HG03520 (cell line): ENCODE measurements at regions not wholly inside any gene's neighbourhood (a gene's known extent, or its start where the extent isn't known, plus 50 kb on each side); places are given as distances from the start of the nearest gene placed in this dataset.

Source experiments
- ATAC-seq: cut with Tn5 transposase; IDR thresholded peaks from one replicate; pipeline ENCODE4 v1.9.1; 2021; ENCODE audit warnings: mild to moderate bottlenecking, moderate library complexity; ENCODE audit not compliant: unreplicated experiment

- no peak for ATAC-seq
Measured at GRCh38 chr4:155523358-155523757, 143.3 kb upstream of the GUCY1A1 start.

DNA sequence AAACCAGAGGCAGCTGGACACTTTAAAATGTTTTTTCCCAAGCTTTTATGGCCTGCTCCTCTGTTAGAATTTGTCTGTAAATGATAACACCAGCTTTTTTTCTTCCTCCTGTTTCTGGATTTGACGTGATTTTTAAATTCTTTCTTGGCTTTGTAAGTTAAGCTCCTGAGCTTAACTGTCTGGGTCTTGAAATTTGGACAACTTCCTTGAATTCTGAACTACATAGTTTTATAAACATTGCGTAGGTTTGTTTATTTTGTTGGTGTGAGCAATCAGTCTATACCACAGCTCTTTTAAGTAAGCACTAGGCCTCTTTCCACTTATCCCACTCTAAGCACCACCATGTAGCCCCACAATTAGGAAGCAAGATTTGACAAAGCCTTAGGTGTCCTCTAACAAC, 144.4 kb upstream of the GUCY1A1 start:
- no peak for ATAC-seq

DNA sequence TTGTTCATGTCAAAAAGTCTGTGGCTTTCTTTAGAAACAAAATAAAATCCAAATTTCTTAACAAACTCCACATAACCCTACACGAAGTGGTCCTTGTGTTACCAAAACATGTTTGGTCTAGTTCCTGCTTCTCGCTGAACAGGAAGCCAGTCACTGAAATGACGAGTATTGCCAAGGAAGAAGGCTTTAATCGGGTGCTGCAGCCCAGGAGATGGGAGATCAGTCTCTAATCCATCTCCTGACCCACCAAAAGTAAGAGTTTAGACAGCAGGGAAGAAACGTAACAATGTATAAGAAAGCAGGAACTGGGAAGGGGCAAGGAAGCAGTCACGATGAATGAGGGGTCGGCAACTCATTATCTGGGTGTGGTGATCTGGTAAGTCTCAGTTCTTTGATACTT, 144.6 kb upstream of the MAP9 start:
- no peak for ATAC-seq

DNA sequence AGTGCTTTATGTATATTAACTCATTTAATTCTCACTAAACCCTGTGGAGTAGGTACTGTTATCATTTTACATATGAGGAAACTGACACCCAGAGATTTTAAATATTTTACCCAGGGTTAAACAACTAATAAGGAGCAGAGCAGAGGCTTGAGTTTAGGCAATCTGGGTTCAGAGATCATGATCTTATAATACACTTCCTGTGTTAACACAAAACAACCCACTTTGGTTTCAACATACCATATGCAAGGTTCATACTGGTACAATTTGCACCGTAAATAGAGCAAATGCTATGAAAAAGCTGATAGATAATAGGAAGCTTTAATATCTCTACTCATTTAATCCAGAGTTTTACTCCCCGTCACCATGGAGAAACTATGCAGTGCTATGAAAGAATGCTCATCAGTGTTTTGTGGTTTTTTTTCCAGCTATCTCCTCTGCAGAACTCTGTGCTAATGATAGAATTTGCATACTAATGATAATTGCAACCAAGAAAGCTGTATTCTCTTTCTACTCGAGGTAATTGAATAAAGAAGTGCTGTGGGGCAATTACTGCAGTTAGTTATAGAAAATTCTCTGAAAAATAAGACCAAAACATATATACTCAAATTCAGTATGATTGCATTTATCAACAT, 138.8 kb upstream of the MAP9 start:
- no peak for ATAC-seq

DNA sequence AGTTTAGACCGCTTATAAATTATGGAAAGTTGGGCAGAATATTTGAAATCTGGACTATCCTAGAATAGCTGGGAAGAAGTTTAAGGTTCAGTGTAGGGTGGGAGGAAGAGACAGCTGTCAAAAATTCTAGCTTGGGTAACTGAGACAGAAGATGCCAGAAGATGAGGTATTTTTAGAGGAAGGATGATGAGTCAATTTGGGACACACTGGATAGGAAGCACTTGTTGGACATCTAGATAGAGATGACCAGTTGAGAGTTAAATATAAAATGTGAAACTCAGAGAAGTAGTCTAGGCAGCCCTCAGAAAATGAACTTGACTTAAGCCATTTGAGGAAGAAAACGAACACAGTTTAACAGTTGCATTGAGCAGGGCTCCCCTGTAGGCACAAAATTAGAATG, 137.9 kb upstream of the MAP9 start:
- no peak for ATAC-seq

DNA sequence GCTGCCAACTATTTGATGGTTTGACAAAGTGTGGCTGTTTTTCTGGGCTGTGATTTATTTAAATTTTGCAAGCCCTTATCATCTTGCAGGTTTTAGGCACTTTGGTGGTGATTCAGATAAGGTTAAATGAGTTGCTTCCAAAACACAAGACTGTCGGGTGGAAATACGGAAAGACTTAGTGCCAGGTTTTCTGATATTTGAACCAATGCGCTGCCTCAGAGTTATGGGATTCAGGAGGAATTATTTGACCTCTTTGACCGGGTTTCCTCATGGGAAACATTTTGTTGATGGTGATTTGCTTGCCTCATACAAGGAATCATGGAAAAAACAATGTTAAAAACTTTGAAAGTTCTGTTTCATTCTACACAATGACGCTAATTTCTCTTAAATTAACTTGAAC, 136.1 kb upstream of the MAP9 start:
- ATAC-seq, result no peak

DNA sequence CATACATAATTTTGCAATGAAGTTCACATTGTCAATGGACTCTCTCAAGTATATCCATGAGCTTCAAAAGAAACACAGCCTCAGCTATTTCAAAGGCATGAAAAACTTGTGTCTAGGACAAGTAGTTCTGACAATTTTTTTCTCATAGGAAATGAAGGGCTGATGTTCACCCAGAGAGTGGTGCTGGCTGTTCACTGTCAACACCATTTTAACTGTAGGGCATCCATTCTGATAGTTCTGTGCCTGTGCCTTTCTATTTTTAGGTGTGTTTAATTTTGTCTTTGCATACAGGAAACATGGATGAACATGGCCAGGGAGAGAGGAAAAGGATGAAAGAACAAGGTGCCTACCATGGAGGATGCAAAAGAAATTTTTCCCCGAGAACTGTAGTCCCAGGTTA, 135.3 kb upstream of the MAP9 start:
- no peak for ATAC-seq

DNA sequence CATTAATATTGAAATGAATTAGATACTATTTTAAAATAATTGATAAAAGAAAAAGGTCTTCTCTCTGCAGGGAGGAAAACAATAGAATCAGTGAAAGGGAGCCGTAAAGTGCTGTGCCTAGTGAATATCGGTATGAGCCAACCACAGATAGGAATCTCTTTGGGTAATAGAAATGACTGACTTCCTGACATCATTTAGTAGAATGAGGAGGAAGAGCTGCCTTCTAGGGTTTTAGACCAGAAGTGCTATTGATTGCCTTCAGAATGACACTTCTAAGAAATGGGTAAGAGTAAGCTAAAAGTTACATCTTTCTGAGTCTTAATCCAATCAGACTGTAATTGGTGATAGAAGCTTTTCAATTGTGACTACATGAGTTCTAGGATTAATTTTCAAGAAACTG, 134.0 kb upstream of the MAP9 start:
- ATAC-seq, result no peak

DNA sequence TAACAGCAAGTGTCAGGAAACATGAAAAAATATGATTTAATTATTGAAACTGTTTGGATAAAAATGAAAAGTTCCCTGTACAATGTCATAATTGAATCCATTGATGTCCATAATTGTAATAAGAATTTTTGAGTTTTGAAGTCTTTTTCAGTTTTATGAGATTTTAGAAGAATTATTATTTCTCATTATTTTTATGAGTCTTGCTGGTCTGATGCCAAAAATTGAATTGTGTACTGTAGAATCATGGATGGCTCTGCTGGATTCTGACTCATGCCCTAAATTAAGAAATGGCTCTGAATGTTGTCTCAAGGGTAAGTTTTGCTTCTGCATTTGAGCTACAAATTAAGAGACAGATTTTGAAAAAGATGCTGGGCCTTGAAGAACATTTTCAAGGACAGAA, 132.8 kb upstream of the MAP9 start:
- ATAC-seq, result no peak

- no peak for ATAC-seq
Measured at GRCh38 chr4:155506745-155507144, 130.0 kb upstream of the MAP9 start.

DNA sequence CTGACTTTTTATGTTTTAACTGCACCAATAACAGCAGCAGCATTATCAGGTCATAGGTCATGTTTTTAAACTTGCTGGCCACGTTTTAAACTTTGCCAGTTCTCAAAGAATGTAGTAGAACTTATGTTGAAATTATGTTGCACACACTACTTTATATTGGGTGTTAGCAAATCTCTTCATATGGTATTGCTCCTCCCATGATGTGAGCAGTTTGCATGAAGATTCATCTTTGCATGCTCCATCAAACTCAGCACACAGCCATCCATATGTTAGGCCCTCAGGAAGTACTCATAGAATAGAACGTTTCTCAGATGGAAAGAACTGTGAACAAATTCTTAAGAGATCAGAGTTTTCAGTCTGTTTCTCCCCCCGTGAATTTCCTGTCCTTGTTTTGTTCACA, 128.6 kb upstream of the MAP9 start:
- no peak for ATAC-seq

DNA sequence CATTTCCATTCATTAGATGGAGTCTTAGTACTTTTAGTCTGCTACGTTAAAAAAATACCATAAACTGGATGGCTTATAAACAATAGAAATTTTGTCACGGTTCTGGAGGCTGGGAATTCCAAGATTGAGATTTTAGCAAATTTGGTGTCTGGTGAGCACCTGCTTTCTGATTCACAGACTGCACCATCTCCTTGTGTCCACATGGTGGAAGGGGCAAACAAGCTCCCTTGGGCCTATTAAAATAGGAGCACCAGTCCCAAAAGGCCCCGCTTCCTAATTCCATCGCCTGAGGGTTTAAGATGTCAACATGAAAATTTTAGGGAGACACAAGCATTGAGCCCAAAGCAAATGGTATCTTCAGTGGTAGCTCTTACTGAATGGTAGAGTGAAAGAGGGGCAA, 120.5 kb upstream of the MAP9 start:
- no peak for ATAC-seq

GRCh38 chr4:155496294-155496626, 119.5 kb upstream of the MAP9 start:
- no peak for ATAC-seq

DNA sequence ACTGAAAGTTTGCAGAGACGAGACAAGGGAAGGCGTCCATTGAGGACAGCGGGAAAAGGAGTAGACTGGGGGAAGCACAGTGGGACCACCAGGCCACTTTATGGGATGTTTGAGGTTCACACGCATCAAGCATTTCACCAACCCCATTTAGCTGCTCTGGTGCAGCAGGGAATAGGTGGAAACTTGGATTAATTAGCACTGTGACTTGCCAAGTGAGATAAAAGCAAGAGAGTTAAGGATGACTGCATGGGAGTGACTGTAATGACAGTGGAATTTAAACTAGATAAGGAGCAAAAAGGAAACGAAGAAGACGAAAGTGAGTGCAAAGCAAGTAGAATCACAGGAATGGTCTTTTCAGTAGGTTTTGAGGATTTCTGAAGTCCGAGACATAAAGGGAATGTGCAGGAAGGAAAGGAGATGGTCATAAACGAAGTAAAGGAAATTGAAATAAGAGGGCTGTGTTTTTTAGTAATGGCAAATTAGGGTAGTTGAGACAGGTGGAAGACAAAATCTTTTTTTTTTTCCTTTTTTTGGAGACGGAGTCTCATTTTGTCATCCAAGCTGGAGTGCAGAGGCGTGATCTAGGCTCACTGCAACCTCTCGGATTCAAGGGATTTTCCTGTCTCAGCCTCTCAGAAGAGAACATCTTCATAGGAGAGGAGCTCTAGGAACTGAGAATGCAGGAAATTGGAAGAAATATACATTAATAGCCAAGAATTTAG, 119.0 kb upstream of the MAP9 start:
- ATAC-seq, result no peak

DNA sequence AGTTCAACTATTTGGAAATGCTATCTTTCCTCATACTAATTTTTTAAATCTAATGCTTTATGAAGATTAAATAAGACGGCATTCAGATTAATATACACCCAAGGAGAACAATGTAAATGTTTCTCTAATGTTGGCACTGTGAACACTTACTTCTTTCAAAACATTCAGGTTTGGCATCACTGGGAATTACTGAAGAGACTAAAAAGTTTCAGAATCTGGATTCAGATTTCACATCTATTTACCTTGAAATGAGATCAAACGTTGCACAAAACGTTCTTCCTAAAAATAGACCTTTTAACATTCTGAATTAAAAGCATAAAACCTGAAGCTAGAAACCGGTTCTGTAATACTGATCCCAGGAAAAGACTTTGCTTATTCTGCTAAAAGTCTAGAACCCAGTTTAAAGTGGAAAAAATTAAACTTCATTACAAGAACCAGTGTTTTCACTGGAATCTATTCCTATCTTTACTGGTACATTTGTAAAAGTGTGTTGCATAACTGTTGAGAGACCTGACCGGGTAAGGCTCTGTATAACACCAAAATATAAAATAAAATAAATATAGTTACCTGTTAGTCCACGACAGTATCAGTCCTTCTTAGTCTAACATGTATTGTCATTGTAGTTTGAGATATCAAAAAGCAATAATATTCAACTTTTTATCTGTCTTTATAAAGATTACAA, 117.4 kb upstream of the MAP9 start:
- ATAC-seq, result no peak

DNA sequence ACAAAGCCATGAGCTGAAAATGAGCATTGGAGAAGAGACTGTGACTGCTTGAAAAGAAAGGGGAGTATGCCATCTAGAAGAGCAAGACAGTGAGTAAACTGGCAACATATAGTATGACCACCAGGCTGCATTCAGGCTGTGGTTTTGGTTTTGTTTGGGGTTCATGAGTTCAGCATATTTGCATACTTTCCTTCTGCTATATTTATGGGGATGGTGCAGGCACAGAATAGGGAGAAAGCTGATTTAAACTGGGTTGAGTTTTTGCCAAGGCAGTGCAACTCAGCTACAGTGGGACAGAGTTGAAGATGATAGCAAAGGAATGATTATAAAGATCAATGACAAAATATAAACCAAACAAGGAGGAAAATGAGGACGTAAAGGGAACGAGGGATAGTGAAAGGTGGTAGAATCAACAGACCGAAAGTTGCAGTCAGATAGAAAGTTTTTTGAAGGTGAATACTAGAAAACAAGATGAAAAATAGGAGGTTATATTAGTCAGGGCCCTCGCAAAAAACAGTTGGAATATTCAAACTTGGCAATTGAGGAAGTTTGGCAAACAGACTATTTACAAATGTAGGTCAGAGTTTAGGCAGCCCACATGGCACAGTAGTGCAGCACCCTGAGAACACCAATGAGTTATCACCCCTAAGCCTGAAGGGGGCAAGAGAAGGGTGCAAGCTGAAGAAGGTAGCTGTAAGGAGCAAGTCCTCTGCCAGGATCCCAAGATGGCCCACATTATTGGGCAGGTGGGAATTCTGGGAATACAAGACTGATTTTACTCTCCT, 114.8 kb upstream of the MAP9 start:
- peak; percentile 93 for ATAC-seq

DNA sequence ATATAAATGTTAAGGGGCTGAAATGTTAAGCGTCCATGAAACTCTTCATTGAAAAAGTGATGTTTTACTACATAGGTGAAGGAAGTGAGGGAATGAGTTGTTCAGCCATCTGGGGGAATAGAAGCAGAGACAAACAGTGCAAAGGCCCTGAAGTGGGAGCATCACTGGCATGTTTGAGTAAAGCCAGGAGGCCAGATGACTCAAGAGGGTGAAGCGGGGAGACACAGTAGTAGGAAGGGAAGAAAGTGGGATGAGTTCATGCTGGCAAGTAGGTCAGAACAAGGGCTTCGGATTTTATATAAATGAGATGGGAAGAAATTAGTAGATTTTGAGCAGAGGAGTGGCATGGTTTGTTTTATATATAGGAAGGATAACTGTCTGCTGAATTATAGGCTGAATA, 112.5 kb upstream of the MAP9 start:
- no peak for ATAC-seq

- ATAC-seq, result no peak
Measured at GRCh38 chr4:155488691-155489090, 111.9 kb upstream of the MAP9 start.

DNA sequence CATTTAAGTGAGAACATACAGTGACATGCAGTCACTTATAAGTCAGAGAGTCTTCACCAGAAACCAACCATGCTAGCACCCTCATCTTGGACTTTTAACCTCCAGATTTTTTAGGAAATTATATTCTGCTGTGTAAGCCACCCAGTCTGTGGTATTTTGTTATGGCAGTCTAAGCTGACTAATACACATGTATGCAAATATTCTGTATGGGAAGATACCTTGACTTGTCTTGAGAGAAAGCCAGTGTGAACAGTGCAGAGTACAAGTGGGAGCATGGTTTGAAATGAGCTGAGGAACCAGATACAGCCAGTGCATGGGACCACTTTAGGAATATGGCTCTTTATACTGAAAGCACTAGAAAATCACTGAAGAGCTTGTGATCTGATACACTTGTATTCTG, 110.4 kb upstream of the MAP9 start:
- no peak for ATAC-seq

DNA sequence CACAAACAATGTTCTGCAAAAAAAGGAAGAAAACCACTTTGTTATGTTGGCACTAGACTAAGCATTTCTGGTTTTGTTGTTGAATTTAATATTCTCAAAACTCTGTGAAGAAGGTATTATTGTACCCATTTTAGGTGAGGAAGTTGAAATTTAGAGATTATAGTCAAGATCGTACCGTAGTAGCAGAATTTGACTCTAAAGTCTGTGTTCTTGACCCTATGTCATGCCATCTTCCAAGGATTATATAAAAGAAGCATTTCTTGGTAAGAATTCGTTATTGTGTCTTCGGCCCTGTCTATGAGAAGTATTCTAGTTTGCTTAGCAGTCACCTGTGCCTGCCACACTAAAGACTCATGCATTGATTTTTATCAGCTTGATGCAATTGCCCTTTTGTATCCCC, 104.4 kb upstream of the MAP9 start:
- ATAC-seq, result no peak

GRCh38 chr4:155479835-155480234, 103.1 kb upstream of the MAP9 start:
- no peak for ATAC-seq

DNA sequence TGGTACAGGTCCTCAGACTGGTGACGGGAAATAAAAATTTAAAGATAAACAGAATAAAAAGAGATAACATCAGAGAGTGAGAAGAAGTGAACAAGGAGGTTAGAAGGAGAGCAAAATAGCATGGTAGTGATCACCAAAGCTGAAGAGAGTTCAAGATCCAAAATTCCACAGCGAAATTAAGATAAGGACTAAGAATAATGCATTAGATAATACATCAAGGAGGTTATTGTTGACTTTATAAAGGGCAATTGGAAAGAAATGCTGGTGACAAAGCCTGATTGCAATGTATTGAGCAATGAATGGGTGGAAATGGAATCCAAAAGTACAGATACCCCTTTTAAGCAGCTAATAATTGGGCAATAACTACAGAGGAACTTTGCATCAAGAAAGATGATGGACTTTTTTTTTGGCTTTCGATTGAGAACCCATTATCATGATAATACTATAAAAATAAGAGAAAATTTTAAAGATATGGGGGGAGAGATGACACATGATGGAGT, 101.6 kb upstream of the MAP9 start:
- ATAC-seq, result no peak
